Right ventricle myocardium inferior (tissue), 1 donor: ENCODE measurements at regions not wholly inside any gene's neighbourhood (a gene's known extent, or its start where the extent isn't known, plus 50 kb on each side); places are given as distances from the start of the nearest gene placed in this dataset.
A peak's percentile ranks its signal among the peaks of the same experiment; 100 is the strongest.
"Not testable (repeated sequence)": the region's sequence is repeated elsewhere in the genome, so short reads cannot be mapped to it uniquely, and the experiment has no call there.

Experiments used
- ATAC-seq: fragments of 200-7000 bp; cut with Tn5 transposase; one replicate; pipeline ENCODE4 v1.9.1; 2020; ENCODE audit warnings: mild to moderate bottlenecking, moderate library complexity
- DNase-seq: peaks from one replicate; pipeline ENCODE4 v3.0.0; 2021; ENCODE audit errors: missing footprints
- intact Hi-C: fragments of 100-400 bp; cut with DNase I; formaldehyde crosslinking; loops from one replicate; pipeline ENCODE4 v1.11.0; 2022
- donor health status: DM: no; HTN: yes; CAD: no; lungs with severe emphysema.

DNA sequence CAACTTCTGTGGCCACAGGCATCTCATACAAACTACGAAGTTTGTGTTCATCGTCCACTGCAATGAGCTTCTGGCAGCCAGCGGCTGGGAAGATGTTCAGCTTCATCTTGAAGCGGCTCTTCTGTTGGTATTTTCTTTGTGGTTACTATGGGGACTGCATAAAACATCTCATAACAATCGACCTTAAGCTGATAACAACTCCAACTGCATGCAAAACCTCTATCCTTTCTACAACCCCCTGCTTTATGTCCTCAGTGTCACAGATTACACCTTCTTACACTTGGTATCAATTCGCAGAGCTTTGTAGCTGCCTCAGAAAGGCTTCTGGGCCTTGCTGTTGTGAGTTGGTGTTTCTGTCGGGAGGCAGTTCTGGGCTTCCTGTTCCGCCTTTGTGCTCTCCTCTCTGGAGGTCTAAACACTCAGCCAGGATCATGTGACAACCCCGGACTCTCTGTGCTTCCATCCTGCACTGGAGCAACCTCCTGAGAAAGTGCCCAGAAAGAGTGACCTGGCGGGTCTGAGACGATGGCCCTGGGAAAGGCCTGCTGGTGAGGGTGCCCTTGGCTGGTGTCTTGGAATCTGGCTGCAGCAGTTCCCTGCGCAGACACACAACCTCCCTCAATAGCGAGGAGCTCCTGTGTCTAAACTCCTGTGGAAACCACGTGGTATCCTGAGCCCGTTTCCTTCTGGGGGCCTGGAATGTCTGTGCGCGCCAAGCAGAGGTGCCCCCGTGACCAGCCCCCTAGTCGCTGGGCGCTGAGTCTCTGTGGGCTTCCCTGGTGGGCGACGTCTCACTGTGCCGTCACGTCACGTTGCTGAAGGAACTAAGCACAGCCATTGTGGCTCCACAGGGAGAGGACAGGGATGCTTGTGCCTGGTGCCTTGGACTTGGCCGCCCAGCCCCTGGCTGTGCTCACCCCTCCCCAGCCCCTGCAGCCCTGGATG is 339.6 kb downstream of the ADGRD1 start:
- intact Hi-C loops, ATAC-seq, DNase-seq: not testable (repeated sequence)

DNA sequence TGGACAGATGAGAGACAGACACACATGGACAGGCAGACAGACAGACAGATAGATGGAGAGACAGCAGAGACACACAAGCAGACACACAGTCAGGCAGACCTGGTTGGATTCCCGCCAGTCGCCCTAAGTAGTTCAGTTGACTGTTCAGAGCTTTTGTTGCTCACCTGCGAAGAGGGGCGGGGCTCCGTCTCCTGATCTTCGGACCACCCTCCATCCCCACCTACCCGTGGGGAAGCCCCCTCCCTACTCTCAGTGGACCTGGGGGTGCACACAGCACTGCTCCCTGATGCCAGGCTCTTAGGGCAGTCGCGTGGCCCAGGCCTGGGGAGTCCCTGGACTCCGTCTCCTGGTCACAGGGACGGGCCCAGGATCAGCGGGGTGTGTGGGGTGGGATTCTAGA is 341.0 kb downstream of the ADGRD1 start:
- ATAC-seq, DNase-seq, intact Hi-C loops: not testable (repeated sequence)

DNA sequence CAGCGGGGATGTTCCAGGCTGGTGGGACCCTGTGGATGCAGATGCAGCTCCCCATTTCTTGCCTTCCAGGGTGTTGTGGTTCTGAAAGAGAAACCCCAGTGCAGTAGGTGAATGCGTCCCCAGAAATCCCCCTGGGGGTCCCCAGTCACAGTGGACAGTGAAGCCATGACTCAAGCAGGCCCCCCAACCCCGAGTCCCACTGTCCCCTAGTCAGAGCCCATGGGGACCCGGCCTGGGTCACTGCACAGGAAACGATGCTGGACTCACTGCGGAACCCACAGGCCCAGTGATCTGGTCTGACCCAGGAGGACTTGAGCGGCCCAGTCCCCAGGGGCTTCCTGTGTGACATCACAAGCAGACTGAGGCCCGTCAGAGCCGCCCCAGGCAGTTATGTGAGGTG is 341.4 kb downstream of the ADGRD1 start:
- ATAC-seq, intact Hi-C loops, DNase-seq: not testable (repeated sequence)

DNA sequence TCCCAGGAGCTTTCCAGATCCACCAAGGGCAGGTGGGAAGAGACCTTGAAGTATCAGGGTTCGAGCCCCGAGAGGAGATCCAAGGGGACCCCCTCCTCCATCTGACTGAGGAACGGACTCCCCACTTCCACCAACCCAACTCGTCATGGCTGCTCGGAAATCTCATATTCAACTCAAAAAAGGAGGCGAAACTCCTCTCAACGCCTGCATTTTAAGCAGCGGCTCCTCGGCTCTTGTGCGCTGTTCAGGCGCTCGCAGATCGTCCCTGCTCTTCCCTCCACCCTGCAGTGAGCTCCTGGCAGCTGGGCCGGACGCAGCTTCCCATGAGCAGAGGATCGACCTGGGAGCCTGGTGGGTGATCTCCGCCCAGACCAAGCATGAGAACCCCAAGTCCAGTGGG is 341.9 kb downstream of the ADGRD1 start:
- DNase-seq, ATAC-seq, intact Hi-C loops: not testable (repeated sequence)

DNA sequence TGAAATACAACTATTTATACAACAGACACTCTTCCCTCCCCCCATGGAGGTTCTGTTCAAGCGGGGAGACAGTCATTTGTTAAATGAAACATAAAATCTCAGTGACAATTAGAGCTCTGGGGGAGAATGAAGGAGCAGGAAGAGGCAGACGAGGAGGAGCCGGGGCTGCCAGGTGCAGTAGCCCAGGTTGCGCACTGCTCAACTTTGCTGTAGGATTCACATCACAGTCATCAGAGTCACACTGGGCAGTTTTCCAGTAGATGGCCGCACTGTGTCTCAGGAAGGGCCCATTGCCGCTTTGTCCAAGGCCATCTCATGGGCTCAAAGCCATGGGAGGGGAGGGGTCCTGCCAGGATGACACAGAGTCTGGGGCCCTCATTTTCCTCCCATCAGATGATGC is 342.4 kb downstream of the ADGRD1 start:
- intact Hi-C loops, ATAC-seq, DNase-seq: not testable (repeated sequence)

DNA sequence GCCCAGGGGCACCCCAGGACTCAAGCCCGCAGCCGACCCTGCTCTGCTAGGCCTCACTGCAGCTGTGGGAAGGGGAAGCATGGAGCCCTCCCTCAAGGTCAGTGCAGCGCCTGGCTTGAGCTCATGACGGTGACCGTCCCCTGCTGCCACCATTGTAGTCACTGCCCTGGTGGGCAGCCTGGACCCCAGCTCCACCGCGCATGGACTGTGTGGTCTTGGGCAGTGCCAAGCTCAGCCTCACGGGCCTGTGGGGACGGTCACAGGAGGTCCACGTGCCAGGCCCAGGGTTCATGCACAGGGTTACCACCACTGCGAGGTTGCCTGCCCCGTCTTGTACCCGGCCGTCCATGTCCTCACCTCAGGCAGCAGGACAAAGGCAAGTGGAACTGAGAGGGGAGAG is 342.9 kb downstream of the ADGRD1 start:
- intact Hi-C loops, DNase-seq: not testable (repeated sequence)

DNA sequence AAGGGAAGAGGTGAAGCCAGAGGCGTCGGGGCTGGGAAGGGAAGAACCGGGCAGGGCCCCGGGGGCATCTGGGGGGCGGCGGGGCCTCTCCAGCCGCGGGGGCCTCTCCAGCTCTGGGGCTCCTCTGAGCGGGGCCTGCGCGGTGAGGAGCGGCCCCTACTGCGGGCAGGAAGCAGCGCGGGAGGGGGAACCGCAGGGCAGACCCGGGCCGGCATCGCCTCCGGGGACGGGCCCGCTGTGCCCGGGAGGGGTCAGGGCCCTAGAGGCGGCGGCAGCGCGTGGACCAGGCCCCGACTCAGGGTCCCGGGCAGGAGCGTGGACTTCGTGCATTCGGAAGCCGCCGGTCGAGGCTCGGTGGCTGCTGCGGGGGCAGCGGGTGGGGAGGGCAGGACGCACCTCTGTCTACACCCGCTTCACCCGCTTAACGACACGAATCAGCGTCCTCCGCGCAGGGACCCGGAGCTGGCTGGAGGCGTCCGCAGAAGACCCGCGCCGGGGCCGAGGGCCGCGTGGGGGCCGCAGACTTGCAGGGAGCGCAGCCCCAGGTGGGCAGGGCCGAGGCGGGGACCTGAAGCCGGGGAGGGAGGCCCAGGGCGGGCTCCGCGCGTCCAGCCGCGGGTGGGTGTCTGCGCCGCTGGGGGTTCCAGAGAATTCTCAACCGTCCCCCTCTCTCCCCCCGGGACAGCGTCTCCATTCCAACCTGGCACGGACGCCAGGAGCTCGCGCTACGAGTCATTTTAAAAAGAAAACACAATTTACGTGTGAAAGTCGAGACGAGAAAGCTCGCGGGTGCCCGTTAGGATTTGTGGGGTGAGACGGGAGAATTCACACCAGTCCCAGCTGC is 345.0 kb downstream of the ADGRD1 start:
- peak; percentile 18 for ATAC-seq
- intact Hi-C loops, DNase-seq: not testable (repeated sequence)

More for the DNA sequence above, 342.9 kb downstream of the ADGRD1 start:
- peak; percentile 11 for ATAC-seq

DNA sequence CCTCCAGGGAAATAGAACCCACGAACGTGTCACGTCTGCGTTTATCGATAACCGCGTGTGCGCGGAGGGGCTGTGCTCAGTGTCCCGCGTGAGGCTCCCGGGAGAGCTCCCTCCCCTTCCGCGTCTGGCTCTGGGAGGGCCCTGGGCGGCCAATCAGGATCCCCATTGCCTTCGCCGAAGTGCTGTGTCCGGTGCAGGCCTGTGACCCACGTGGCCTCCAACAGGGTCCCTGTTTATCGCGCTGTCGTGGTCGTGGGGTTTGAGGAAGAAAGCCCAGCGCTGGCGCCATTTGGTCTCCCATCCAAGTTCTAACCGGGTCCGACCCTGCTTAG is 345.6 kb downstream of the ADGRD1 start:
- peak; percentile 12 for ATAC-seq
- intact Hi-C loops, DNase-seq: not testable (repeated sequence)

DNA sequence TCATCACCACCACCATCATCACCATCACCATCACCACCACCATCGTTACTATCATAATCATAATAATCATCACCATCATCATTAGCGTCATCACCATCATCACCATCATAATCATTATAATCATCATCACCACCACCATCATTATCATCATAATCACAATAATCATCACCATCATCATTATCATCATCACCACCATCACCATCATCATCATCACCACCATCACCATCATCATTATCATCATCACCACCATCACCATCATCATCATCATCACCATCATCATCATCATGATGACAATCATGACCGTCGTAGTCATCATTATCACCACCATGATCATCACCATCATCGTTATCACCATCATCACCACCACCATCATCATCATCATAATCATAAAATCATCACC is 349.9 kb downstream of the ADGRD1 start:
- not testable (repeated sequence) for DNase-seq

DNA sequence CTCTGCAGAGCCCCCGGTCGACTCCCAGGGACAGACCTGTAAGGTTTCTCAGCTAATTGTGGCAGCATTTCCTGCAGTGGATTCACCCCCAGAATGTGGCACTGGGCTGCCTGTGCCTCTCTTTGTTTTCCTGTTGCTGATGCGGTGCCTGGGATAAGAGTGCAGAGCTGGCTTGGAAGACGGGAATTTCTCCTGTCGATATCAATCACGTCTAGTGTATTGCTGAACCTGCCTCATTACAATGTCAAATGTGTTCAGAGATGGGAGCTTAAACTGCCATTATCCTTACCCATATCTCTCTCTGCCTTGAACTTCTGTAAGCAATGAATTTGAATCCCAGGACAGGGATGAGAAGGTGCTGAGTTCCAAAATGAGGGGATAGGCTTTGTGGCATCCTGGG is 350.9 kb downstream of the ADGRD1 start:
- intact Hi-C loops, ATAC-seq, DNase-seq: not testable (repeated sequence)

More for the DNA sequence above, 349.9 kb downstream of the ADGRD1 start:
- intact Hi-C loops, ATAC-seq: not testable (repeated sequence)

DNA sequence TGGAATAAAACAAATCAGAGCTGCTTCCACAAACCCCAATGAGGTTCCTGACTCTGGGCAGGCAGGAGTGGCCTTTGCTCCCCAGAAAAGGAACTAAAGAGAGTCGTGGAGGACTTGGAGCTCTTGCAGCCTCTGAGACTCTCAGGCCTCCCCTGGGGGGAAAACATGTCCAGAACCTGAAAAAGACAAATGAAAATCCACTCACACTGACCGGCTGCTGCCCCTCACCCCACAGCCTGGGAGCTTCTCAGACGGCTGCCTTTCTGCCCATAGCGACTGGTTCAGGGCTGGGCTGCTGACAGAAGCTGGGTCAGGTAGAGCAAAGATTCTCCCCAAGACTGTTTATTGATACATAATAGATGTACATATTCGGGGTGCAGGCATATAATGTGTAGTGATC is 356.0 kb downstream of the ADGRD1 start:
- ATAC-seq (no peak), DNase-seq (no peak)
- intact Hi-C loops: no loop called here

DNA sequence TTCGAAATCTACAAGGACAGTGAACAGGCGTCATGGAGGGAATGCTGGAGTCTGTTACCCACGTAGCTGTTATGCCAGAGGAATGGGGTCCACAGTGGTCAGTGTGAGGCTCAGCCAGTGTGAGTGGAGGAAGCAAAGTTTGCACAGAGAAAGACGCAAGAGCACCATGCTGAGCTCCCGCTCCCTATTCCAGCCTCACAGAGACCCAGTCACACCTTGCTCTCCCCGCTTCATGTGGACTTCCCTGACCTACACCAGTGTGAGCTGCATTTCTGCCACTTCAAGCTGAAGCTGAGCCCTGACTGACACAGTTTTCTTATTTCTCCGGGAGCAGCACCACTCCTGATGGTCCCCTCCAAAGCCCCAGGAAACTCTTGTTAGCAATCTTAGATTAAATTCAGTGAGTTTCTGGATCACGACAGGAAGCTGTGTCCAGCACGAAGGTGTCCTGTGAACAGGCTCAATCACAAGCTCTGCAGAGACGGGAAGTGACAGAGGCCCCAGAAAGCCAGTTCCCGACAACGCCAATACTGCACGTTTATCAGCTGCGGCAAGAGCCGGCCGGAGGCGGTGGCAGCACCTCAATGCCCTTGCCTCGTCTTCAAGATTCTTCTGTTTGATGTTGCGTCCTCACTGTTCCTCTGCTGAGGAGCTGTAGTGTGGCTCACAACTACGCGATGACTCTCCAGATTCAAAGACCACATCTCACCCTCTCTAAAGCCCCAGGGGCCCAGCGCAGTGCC is 356.7 kb downstream of the ADGRD1 start:
- intact Hi-C loops, ATAC-seq, DNase-seq: not testable (repeated sequence)

DNA sequence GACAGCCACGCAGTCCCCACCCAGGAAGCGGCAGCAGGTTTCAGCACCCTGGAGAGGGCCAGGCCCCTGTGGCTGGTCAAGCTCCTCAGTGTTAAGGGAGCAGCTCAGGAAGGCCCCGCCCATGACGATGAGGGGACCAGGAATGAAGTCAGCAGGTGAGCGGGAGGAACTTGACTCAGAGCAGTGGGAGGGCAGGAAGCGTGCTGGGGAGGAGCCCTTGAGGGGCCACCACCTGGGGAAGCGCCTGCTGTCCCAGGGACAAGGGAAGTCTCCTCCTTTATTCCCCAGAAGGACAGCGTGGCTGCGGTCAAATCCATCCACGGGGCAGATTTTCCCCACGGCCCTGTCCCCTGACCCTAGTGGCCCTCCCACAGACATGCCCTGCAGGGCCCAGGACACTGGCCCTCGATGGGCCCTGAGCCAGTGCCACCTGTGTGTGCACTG is 357.6 kb downstream of the ADGRD1 start:
- ATAC-seq, DNase-seq: not testable (repeated sequence)

DNA sequence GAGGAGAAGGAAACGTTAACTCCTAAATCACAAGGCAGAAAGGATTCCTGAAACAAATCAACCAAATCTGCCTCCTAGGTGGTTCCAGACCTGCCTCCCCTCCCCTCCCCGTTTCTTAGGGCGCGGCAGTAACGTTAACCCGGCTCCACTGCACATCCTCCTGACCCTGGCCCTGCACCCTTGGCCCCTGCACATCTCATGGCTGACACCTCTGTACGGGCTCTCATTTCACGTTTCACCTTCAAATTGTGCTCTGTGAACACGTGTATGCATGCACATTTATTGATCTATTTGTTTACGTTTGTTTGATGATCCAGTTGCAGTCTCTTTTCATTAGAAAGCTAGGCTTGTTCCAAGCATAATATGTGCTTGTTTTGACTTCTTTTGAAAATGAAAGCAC is 358.1 kb downstream of the ADGRD1 start:
- DNase-seq (no peak), ATAC-seq (no peak)
- intact Hi-C loops: no loop called here

More for the DNA sequence above, 357.6 kb downstream of the ADGRD1 start:
- intact Hi-C loops: not testable (repeated sequence)

DNA sequence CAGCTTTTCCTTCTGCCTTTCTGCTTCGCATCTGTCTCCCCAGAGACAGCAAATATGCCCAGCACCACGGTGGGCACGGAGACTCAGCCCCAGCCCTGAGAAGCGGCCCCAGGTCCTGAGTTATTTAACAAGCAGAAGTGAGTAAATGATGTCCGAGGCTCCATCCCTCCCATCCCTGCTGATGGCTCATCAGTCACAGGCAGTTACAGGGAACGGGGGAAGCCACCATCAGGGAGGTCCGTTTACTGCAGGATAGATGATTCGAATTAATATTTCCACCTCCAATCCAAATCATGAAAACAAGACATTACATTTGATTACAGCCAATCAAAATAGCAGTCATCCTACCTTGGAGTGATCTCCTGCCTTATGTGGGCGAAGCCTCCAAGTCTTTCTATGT is 358.7 kb downstream of the ADGRD1 start:
- DNase-seq, ATAC-seq, intact Hi-C loops: not testable (repeated sequence)

DNA sequence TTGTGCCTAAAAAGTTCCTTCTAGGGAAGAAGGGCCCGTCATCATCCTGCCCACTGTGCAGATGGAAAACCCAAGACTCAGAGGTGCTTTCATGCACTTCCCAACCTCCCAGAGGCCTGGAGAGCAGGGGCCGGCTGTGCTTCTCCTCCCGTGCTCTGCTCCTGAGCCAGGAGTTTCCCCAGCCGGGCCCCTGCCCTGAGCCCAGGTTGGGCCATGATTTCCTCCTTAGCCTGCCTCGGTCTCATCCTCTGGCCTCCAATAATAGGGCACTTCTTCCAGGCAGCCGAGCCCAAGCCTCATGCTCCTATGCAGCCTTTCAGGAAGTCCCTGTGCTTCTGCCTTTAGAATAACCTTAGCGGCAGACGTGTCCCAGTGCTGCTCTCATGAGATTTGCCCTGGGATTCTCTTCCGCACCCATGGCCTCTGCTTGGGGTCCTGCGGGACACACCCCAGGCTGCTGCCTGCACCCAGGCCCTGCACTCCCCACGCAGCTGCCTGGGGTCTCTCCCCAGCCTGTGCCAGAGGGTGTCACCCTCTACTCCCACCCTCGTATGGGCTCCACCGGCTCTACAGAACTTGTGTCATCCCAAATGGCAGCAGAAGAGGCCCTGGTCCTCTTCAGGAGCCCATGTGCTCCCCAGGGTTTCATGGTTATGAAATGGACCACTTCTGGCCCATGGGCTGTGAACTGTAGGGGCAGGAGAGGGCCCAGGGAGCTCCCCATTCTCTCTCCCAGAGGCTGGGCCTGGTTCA is 359.3 kb downstream of the ADGRD1 start:
- intact Hi-C loops: no loop called here
- no peak for DNase-seq
- no peak for ATAC-seq

DNA sequence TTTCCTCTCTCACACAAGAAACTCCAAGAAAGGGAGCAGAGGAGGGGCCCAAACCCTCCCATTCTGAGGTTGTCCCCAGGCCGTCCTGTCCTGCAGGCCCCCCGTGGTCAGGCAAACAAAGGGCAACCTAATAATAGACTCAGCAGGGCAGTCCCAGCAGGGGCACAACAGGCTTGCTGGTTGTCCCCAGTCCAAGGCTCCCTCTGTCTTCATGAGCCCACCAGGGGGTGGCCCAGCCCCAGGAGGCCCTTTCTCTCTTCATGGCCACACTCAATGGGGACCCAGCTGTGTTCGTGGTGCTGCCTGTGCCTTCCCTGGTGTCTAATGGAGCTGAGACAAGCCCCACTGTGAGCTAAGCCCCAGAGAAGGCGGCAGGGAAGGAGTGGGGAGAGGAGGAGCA is 359.9 kb downstream of the ADGRD1 start:
- no peak for DNase-seq
- intact Hi-C loops: no loop called here
- no peak for ATAC-seq

DNA sequence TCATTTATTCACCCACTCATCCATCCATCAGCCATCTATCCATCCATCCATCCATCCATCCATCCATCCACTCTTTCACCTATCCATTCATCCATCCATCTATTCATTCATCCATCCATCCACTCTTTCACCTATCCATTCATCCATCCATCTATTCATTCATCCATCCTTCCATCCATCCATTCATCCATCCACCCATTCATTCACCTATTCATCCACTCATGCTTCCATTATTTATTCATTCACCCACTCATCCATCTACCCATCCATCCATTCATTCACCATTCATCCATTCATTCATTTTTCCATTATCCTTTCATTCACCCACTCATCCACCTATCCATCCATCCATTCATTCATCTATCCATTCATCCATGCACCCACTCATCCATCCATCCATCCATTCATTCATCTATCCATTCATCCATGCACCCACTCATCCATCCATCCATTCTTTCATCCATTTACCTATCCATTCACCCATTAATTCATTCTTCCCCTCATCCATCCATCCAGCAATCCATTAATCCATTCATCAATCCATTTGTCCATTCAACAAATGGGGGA is 360.9 kb downstream of the ADGRD1 start:
- ATAC-seq: no peak
- no peak for DNase-seq
- intact Hi-C loops: no loop called here
